Dermis microvascular lymphatic vessel endothelial cell (primary cell): ENCODE measurements at regions not wholly inside any gene's neighbourhood (a gene's known extent, or its start where the extent isn't known, plus 50 kb on each side); places are given as distances from the start of the nearest gene placed in this dataset.

Source experiments
- DNase-seq, 2 donors: peaks; one replicate each; pipeline versions ENCODE4 v3.0.0 to v3.0.0-alpha.2; 2010; ENCODE audit warnings: low read depth in 2 of 2

GRCh38 chrY:3913939-3914338 is 335.1 kb downstream of the TGIF2LY start:
- DNase-seq, result peak in 1 of 2 donors; percentile 0
